ENCODE measurements at regions not wholly inside any gene's neighbourhood (a gene's known extent, or its start where the extent isn't known, plus 50 kb on each side); places are given as distances from the start of the nearest gene placed in this dataset.

DNA sequence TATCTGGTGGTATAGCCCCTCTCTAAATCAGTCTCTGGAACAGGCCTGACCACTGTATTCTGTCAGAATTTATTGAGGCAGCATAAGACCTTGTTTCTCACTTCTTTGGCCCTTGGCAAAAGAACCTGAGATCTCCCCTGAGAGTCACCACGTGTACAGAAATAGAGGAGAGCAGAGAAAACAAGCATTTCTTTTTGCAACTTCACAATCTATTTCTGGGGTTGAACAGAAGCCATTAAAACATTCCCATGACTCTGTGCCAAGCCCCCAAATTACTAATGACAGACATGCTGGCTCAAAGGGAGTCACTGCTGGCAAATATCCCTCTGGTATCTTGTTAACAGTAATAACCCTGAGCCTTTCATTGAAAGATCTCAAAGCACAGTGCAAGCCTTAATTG is 395.3 kb downstream of the MAFB start:
- TF ChIP-seq, protein P1, sequence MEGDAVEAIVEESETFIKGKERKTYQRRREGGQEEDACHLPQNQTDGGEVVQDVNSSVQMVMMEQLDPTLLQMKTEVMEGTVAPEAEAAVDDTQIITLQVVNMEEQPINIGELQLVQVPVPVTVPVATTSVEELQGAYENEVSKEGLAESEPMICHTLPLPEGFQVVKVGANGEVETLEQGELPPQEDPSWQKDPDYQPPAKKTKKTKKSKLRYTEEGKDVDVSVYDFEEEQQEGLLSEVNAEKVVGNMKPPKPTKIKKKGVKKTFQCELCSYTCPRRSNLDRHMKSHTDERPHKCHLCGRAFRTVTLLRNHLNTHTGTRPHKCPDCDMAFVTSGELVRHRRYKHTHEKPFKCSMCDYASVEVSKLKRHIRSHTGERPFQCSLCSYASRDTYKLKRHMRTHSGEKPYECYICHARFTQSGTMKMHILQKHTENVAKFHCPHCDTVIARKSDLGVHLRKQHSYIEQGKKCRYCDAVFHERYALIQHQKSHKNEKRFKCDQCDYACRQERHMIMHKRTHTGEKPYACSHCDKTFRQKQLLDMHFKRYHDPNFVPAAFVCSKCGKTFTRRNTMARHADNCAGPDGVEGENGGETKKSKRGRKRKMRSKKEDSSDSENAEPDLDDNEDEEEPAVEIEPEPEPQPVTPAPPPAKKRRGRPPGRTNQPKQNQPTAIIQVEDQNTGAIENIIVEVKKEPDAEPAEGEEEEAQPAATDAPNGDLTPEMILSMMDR (IDR thresholded peaks at IDR 0.05): no peak
- TF ChIP-seq POLR2A (IDR thresholded peaks at IDR 0.05): no peak

Data from ovary (tissue), 3 donors.